Pulmonary artery endothelial cell (primary cell): ENCODE measurements at regions not wholly inside any gene's neighbourhood (a gene's known extent, or its start where the extent isn't known, plus 50 kb on each side); places are given as distances from the start of the nearest gene placed in this dataset.

Experiments used
- DNase-seq: peaks from one replicate; pipeline ENCODE4 v3.0.0-alpha.2; 2011; ENCODE audit warnings: low read depth, low spot score

- no peak for DNase-seq
Measured at GRCh38 chr18:45480219-45481015, 134.9 kb upstream of the SLC14A2 start.

GRCh38 chr18:45481821-45482220, 133.5 kb upstream of the SLC14A2 start:
- no peak for DNase-seq

GRCh38 chr18:45482286-45482685, 133.0 kb upstream of the SLC14A2 start:
- no peak for DNase-seq

GRCh38 chr18:45487581-45487980, 127.7 kb upstream of the SLC14A2 start:
- DNase-seq: no peak

- no peak for DNase-seq
Measured at GRCh38 chr18:45488645-45489044, 126.6 kb upstream of the SLC14A2 start.

- DNase-seq: no peak
Measured at GRCh38 chr18:45493830-45494229, 121.4 kb upstream of the SLC14A2 start.

- DNase-seq: no peak
Measured at GRCh38 chr18:45494811-45495210, 120.5 kb upstream of the SLC14A2 start.

- DNase-seq: no peak
Measured at GRCh38 chr18:45496741-45497140, 118.5 kb upstream of the SLC14A2 start.

- no peak for DNase-seq
Measured at GRCh38 chr18:45497595-45498286, 117.5 kb upstream of the SLC14A2 start.

GRCh38 chr18:45498287-45498658, 117.0 kb upstream of the SLC14A2 start:
- DNase-seq: no peak

GRCh38 chr18:45503990-45504389, 111.3 kb upstream of the SLC14A2 start:
- no peak for DNase-seq

GRCh38 chr18:45505497-45506206, 109.6 kb upstream of the SLC14A2 start:
- no peak for DNase-seq

- no peak for DNase-seq
Measured at GRCh38 chr18:45506951-45507350, 108.3 kb upstream of the SLC14A2 start.

- no peak for DNase-seq
Measured at GRCh38 chr18:45509535-45509934, 105.7 kb upstream of the SLC14A2 start.

GRCh38 chr18:45510656-45511055, 104.6 kb upstream of the SLC14A2 start:
- DNase-seq: no peak

- DNase-seq: no peak
Measured at GRCh38 chr18:45512363-45512953, 102.8 kb upstream of the SLC14A2 start.

- no peak for DNase-seq
Measured at GRCh38 chr18:45517181-45517741, 98.0 kb upstream of the SLC14A2 start.

GRCh38 chr18:45518311-45519155, 96.7 kb upstream of the SLC14A2 start:
- no peak for DNase-seq

GRCh38 chr18:45519411-45520280, 95.6 kb upstream of the SLC14A2 start:
- no peak for DNase-seq

GRCh38 chr18:45521136-45521535, 94.1 kb upstream of the SLC14A2 start:
- no peak for DNase-seq
